CD4-positive, alpha-beta T cell treated with Interleukin-17A for 1 hour (primary cell): ENCODE measurements at regions not wholly inside any gene's neighbourhood (a gene's known extent, or its start where the extent isn't known, plus 50 kb on each side); places are given as distances from the start of the nearest gene placed in this dataset.
"Not testable (repeated sequence)": the region's sequence is repeated elsewhere in the genome, so short reads cannot be mapped to it uniquely, and the experiment has no call there.

ENCODE experiments used
- DNase-seq: peaks from one replicate; pipeline ENCODE4 v3.0.0-alpha.2; 2020

DNA sequence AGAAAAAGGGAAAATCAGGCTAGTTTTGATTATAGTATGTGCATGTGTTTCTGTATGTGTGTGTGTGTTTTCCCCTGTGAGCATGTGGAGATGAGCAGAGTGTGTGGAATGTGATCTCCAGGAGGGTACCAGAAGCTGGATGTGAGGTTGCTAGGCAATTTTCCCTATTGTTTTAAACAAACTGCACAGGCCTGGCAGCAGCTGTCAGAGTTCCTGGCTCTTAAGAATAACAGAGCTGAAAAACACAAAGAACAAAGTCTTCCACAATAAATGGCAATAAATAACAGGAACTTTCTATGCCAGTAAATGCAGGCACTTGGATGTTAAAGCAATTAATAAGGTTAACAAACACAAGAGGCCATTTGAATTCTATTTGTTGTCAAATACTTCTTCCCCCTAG lies 344.6 kb upstream of the CTSO start:
- no peak for DNase-seq

DNA sequence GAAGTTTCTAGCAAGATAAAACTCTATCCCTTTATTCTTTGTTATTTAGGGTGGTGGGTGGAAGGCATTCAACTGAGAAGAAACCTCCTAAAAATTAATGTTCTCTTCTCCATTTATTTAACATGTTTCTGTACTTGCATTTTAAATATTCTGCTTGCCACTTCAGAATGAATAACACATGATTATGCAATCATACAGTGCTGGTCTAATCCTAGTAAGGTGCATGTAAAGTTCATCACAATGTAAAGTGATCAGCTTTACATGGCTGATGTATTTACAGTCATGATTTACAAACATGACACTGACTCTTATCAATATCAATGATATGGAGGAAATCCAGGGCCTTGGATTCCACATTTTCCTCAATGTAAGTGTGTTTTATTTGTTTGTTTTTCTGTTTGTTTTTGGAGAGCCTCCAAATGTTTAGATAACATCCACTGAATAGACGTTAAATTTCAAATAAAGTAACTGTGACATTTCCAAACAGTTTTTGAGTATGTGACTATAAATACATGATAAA lies 342.1 kb upstream of the CTSO start:
- no peak for DNase-seq

- no peak for DNase-seq
Observed at GRCh38 chr4:156294577-156294976, 340.9 kb upstream of the CTSO start.

DNA sequence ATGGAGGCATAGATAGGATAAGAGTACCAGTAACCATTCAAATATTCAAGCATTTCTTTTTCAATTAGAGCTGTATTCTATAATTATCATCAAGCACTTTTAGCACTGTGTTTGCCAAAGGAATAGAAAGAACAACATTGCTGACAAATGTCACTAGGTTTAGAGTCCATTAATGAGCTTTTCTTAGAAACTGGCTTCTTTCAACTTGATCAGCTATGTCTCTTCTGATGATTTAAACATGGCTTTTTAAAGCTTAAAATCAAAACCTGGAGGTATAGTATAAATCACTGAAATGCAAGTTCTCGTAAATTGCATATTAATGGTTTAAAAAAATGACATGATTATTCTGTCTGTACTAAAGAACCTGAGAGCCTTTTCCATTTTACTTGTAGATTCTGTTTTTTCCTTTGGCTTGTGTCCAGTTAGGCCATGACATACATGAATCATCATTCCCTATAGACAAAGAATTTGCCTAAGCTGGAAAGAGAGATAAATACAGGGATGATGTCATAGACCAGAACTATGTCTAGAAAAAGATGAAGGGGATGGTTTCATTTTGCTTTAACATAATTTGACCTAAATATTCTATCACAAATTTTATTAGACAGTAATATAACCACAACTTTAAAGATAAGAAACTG lies 340.1 kb upstream of the CTSO start:
- no peak for DNase-seq

- DNase-seq = no peak
Observed at GRCh38 chr4:156291317-156291716, 337.7 kb upstream of the CTSO start.

GRCh38 chr4:156290811-156291210 lies 337.1 kb upstream of the CTSO start:
- no peak for DNase-seq

- not testable (repeated sequence) for DNase-seq
Observed at GRCh38 chr4:156290026-156290425, 336.4 kb upstream of the CTSO start.

DNA sequence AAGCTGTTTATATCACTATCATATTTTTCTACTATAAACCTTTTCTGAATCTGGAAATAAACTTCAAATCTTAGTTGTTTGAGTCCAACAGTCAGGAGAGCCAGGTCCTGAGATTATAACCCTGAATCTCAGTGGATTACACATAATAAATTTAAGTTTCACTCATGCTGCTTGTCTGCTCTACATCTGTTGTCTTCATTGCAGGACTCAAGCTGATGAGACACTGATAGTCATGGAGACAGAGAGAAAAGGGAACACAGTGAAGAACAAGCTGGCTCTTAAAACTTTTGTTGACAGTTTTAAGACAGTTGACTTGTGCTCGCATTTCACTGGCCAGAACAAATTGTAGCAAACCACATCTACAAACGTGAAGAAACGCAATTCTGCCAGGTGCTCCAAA lies 327.0 kb upstream of the CTSO start:
- DNase-seq = no peak

DNA sequence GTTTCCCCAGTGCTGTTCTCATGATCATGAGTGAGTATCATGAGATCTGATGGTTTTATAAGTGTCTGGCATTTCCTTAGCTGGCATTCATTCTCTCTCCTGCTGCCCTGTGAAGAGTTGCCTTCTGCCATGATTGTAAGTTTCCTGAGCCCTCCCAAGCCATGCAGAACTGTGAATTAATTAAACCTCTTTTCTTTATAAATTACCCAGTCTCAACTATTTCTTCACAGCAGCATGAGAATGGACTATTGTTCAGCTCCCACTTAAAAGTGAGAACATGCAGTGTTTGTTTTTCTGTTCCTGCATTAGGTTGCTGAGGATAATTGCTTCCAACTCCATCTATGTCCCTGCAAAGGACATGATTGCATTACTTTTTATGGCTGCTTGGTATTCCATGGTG lies 311.7 kb upstream of the CTSO start:
- DNase-seq = no peak

- no peak for DNase-seq
Observed at GRCh38 chr4:156261230-156261629, 307.6 kb upstream of the CTSO start.

DNA sequence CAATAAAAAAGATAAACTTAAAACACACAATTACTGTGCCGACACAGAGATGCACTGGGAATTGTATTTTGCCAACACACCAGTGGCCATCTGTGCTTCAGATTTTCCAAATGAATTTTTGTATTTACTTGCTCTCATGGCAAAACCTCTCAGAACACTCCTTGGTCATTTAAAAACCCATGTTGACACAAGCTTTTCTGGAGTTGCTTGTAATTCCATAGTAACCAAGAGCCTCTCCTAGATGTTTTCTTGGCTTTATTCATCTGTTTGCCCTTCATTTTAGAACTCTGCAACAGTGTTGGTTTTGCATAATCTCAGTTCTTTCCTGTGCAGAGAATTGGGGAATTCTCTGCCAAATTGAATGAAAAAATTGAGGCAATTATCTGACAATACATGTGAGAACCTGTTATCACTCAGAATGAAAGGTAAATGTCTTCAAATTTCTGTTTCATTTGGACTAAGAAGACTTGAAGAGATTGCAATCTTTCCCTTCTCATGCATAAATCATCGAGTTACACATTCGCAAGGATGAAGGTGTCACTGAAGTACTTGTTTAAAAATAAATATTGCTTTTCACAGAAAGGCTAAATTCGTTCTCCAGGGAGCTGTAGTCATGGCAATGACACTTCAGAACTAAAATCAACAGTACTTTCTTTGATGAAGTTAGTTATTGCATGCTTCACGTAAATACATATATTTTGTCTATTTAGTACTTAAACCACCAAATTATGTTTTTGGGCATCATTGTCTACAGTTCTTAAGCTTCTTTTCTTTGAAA lies 301.8 kb upstream of the CTSO start:
- no peak for DNase-seq

DNA sequence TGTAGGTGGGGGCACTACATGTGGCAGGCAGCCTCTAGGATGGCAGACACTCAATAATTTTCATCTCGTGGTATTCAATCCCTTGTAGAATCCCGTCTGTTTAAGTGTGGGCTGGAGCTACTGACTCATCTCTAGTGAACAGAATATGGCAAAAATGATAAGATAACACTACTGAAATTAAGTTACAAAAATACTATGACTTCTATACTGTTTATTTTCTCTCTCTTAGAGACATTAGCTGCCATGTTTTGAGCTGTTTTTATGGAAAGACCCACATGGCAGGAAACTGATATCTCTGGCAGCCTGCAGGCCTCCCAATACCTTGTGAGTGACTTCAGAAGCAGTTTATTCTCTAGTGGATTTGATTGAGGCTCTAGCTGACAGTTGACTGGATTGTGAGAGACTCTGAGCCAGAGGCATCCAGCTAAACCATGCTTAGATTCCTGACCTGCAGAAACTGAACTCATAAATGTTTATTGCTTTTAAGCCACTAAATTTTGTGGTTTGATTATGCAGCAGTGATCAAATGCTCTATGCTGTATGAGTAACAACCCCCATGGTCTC lies 298.8 kb upstream of the CTSO start:
- no peak for DNase-seq

- DNase-seq = no peak
Observed at GRCh38 chr4:156251373-156252065, 297.9 kb upstream of the CTSO start.

DNA sequence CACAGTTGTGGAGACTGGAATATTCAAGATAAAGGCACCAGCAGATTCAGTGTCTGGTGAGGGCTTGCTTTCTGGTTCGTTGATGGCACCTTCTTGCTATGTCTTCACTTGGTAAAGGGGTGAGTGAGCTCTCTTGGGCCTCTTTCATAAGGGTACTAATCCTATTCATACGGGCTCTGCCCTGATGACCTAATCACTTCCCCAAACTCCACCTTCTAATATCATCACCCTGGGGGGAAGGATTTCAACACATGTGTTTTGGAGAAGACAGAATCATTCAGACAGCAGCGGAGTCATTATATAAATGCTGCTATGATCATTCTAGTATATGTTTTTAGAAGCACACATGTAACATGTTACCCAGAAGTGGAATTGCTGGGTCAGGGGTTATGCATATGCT lies 295.3 kb upstream of the CTSO start:
- no peak for DNase-seq

GRCh38 chr4:156247470-156247869 lies 293.8 kb upstream of the CTSO start:
- no peak for DNase-seq

GRCh38 chr4:156243015-156243414 lies 289.3 kb upstream of the CTSO start:
- no peak for DNase-seq

DNA sequence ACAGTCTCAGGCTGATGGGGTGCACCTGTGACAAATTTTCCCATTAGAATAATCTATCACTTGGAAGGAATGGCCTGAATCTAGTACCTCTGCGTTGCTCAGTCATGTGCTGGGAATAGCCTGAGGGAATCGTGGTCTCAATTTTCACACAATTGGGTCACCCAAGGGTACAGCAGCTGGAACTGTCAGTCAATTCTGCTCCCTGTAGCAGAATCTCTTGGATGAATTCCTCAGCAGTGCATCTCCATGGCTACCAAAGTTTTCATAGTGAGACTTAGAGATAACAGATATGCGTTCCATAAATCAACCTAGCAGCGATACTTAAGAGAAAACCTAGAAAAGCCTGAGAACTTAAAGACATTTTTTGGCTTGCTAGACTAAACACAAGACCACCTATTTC lies 288.7 kb upstream of the CTSO start:
- DNase-seq = no peak

DNA sequence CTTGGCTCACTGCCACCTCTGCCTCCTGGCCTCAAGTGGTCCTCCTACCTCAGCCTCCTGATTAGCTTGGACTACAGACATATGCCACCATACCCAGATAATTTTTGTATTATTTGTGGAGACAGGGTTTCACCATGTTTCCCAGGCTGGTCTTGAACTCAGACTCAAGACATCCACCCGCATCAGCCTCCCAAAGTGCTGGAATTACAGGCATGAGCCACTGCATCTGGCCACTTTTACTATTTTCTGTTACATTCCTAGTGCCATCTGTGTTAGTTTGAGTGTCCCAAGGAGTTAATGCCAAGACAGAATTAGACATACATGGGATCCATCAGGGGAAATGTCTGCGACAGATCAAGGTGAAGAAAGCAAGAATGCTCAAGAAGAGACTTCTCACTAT lies 288.2 kb upstream of the CTSO start:
- DNase-seq = no peak

DNA sequence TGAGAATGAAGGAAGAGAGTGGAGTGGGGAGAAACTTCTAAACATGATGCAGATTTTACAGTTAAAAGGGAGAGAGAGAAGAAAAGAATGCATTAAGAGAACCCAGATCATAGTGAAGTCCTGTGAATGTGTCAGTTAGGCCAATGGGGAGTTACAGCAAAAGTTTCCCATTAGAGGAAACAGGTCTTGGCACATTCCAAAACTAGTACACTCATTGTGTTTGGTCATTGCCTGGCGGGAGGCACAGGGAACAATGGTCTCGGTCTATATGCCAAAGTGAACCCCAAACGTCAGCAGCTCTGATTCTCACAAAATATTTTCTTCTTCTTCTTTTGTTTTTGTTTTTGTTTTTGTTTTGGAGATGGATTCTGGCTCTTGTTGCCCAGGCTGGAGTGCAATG lies 284.5 kb upstream of the CTSO start:
- no peak for DNase-seq

DNA sequence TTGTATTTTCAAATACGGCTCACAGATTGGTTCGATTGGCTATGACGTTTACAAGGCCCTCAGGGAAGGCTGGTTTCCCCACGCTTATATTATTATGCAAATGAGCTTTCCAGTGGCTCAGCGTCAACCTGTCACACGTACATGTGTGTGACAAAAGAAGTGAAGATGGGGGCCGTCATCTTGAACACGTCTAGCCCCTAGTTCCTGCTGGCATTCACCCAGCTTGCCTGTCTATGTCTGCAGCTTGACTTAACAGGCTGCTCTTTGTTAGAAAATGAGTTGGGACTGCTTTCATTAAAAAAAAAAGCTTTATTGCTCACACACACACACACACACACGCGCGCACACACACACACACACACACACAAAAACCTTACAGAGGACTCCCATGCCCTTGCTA lies 283.6 kb upstream of the CTSO start:
- DNase-seq = no peak

- no peak for DNase-seq
Observed at GRCh38 chr4:156230176-156230575, 276.5 kb upstream of the CTSO start.

DNA sequence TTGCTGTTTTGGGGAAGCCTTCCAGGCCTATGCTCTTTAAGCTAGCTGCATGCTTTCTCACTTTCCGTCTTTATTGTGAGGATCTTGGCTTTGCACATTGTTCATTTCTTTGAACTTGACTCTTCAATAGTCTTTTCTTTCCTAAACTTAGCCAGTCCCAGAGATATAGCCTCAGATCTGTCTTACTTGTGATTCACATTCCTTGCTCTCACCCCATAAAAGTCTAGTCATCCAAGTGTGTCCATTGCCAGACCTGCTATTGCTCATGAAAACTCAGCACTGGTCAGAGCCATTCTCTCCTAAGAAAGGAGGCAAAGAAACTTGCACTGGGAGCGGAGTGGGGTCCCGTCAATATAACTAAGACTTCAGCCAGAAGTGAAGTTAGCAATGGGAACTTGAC lies 275.0 kb upstream of the CTSO start:
- no peak for DNase-seq

- no peak for DNase-seq
Observed at GRCh38 chr4:156227321-156227720, 273.7 kb upstream of the CTSO start.

DNA sequence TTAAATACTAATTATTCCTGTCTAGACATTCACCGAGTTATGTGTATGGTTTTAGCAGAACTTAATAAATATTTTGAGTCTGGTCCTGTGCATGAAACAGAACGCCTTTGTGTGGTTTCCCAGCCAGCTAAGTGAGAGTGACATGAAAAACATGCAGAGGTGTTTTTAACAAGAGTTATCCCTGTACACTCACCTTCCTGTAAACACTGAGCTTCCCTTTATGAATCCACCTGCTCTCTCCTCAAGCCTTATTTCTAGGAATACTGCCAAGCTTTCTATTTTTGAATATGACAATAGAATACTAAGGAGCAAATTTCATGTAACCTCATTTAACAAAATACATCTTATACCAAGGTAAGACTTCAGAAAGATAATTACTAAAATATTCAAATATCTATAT lies 270.3 kb upstream of the CTSO start:
- no peak for DNase-seq
